ENCODE measurements at regions not wholly inside any gene's neighbourhood (a gene's known extent, or its start where the extent isn't known, plus 50 kb on each side); places are given as distances from the start of the nearest gene placed in this dataset.
"Not testable (repeated sequence)": the region's sequence is repeated elsewhere in the genome, so short reads cannot be mapped to it uniquely, and the experiment has no call there.

DNA sequence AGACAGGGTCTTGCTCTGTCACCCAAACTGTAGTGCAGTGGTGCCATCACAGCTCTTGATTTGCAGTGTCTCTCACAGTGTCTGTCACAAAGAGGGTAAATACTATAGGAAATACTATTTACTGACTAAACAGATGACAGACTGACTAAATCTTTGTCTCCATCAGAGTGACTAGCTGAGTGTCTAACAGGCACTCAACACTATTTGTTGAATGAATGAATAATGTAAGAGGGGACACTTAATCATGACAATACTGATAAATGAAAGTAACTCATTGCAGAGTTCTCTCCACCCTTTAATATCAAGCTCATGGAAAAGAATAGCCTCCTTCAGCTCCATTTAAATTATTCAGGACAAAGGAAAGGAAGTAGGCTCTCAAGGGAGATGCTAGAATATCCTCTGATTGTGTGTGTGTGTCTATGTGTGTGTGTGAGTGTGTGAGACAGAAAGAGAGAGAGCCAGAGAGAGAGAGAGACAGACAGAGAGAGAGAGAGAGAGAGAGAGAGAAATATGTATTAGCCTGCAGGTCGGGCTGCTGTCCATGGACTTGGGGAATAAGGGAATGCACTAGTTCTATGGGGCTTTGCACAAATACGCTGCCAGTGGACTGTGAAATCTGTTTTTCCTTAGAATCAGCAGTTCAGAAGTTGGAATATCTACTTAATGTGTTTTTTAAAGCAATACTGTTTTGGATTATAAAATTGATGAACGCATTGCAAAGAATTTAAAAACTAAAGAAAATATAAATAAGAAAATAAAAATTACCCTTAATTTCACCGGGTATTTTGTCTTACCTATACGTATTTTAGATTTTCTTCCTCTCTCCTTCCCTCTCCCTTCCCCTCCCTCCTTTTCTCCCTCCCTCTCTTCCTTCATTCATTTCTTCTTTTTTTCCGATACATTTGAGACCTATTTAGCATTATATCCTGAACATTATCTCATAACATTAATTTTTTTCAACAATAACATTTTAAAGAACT, 132.9 kb upstream of the LRIG1 start:
- DNase-seq: no peak

DNA sequence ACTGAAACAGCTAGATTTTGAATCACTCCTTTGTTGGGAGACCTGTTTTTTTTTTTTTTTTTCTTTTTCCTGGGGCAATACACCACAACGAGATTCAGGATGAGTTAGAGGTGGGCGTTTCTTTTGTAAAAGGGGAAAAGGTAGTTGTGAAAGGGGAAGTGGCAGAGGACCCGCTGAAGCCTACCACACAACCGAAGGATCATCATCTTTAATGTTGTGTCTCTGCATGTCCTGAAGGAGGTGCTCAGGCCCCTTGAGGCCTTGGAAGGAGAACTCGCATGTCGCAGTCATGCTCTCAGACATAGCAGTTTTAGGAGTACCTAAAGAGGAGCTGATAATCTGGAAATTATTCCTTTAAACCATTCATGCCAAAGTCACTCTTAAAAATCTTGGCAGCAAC, 137.9 kb upstream of the LRIG1 start:
- DNase-seq: no peak

DNA sequence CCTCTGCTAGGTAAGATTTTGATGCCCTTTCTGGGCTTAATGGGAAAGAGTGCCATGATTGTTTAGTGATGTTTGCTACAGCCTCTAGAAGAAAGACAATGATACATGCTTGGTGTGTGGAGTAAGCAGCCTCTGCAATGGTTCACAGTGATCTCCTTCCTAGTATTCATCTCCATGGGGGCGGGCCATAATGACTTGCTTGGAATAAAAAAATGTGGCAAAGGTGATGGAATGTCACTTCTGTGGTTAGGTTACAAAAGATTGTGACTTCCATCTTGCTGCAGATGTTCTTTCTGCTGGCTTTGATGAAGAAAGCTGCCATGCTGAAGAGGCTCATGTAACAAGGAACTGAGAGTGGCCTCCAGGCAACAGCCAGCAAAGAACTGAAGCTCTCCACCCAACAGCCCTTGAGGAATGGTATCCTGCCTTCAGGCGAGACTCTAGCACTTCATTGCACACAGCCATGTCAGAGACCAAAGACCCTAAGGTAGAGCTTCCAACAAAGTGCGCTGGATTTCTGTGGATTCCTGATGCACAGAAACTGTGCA, 139.1 kb upstream of the LRIG1 start:
- DNase-seq: no peak

GRCh38 chr3:66642019-66642418, 141.2 kb upstream of the LRIG1 start:
- DNase-seq: no peak

DNA sequence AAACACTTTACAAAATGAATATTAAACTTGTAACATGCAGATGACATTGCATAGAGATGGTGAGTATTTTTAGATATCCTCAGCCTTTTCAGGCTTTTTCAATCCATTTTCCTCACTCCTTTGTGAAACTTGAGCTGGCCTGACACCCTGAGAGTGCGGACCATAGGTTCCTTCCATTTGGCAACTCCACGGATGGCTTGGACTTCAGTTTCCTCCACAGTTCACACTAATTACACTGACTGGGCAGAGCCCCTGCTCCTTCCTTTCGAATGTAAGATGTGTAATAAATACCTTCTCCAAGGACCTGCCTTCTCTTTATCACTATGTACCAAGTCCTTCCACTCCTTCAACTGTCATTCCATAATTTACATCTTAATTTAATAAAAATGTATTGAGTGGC, 141.7 kb upstream of the LRIG1 start:
- DNase-seq: no peak

GRCh38 chr3:66644549-66644948, 143.7 kb upstream of the LRIG1 start:
- no peak for DNase-seq

GRCh38 chr3:66648975-66649374, 148.2 kb upstream of the LRIG1 start:
- DNase-seq: no peak

GRCh38 chr3:66651520-66651919, 150.7 kb upstream of the LRIG1 start:
- DNase-seq: not testable (repeated sequence)

- DNase-seq: not testable (repeated sequence)
These were observed 151.3 kb upstream of the LRIG1 start for GRCh38 chr3:66652100-66652499.

DNA sequence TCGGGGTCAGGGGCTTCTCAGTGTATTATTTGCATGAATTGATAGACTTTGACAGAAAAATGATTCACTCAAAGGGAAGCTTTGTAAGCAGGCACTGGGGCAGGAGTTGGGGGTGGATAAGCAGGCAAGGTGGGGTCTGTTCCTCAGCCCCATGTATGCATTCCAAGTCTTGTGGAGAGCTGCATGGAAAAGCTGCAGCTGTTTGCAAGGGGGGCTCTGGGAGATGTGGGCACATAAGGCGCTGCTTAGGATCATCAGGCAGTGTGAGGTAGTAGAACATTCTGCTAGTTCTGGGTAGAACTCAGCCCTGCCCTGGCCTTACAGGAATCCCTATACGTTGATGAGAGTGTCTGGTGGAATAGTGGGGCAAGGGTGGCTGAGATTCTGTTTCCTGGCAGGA, 154.2 kb upstream of the LRIG1 start:
- no peak for DNase-seq

DNA sequence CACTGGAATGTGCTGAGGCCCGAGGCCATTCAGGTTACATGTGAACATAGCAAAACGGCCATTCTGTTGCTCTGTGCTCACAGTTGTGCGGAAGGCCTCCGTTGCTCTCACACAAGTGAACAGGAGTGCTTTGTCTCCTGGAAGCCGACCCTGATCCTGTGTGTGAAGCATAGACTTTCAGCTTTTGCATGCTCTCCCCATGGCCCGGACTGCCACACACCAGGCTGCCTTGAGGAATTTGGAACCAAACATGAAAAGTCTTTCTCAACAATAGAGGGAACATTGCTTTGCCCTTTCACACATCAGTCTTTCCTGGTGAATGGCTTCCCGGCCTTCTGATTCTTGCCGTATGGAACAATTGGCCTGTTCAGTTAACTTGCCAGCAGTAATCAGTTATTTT, 154.8 kb upstream of the LRIG1 start:
- no peak for DNase-seq

DNA sequence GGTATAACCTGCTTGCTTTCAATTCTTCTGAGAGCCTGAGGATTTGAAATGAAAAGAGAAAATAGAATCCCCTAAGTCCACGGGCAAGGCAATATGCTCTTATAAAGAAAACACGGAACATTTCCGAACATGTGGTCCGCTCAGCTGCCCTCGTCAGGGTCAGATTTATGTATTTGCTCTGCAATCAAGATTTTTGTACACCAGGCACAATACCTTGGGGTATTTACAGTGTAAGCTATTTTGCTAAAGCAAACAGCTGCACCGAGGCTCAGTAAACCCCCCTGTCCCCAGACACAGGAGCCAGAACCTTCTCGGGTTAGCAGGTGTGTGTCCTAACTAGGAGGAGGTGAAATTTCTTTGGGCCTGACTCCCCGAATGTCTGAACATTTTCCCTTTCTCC, 155.8 kb upstream of the LRIG1 start:
- DNase-seq: no peak

- no peak for DNase-seq
These were observed 158.2 kb upstream of the LRIG1 start for GRCh38 chr3:66659056-66659455.

DNA sequence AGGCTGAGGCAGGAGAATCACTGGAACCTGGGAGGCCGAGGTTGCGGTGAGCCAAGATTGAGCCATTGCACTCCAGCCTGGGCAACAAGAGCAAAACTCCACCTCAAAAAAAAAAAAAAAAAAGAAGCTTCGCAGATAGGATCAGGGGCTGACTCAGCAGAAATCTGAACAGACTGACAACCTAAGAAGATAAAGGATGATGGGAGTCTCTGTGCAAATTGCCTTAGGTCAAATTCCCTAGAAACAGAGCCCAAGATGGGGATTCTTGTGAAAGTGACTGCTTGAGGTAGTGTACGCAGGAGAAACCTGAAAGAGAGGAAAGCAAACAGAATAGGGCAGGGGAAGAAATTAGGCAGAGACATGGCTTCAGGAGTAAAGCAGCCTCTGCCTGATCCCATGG, 160.8 kb upstream of the LRIG1 start:
- no peak for DNase-seq

GRCh38 chr3:66662894-66663293, 162.1 kb upstream of the LRIG1 start:
- DNase-seq: no peak

GRCh38 chr3:66665021-66665695, 164.3 kb upstream of the LRIG1 start:
- DNase-seq: no peak

DNA sequence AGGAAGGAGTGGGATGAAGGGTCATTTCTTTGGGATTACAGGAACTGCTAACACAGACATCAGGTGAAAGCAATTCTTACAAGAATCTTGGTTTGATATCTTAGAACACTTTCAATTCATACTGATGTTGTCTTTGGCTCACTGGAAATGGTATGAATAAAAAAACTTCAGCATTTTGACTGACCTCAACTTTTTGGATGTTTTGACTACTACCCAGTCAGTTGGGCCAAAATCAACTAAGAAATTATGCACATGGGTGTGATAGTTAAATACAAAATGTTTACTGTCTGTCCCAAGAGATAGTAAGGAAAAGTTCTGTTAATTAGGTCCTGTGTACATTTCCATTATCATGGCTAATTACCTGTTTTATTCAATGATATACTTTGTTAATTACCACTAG, 165.5 kb upstream of the LRIG1 start:
- DNase-seq: no peak

DNA sequence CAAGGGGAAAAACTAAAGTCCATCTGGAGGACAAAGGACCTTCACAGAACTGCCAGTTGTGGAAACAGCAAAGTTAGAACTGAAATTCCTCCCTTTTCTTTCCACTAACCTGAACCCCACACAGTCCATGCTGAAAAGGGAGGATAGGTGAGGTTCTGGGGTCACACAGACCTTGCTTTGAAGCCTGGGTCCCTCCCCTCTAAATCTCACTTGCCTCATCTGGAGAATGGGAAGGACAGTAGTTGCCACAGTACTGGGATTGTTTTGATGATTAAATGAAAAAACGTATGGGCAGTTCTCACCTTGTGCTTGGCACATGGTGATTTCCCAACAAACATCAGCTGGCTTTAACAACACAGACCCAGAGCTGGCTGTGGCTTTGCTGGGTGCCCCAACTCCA, 166.4 kb upstream of the LRIG1 start:
- no peak for DNase-seq

DNA sequence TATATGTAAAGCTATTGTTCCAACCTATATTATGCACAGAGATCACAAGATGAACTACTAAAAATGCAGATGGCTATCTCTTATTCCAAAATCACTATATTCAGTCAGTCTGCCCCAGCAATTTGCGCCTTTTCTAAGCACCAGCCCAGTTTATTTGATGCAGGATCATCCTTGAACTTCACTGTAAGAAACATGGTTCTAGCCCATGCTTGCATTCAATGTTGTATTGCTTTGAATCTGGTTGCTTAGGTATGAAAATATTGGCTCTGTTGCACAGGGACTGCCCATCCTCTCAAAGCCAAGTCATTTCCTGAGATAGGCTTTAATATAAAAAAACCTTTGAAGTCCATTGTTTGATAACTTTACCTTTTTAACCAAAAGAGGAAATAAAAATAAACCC, 170.5 kb upstream of the LRIG1 start:
- no peak for DNase-seq

GRCh38 chr3:66672830-66673229, 172.0 kb upstream of the LRIG1 start:
- DNase-seq: no peak

- no peak for DNase-seq
These were observed 172.5 kb upstream of the LRIG1 start for GRCh38 chr3:66673293-66673692.

GRCh38 chr3:66675366-66675765, 174.5 kb upstream of the LRIG1 start:
- DNase-seq: no peak

DNA sequence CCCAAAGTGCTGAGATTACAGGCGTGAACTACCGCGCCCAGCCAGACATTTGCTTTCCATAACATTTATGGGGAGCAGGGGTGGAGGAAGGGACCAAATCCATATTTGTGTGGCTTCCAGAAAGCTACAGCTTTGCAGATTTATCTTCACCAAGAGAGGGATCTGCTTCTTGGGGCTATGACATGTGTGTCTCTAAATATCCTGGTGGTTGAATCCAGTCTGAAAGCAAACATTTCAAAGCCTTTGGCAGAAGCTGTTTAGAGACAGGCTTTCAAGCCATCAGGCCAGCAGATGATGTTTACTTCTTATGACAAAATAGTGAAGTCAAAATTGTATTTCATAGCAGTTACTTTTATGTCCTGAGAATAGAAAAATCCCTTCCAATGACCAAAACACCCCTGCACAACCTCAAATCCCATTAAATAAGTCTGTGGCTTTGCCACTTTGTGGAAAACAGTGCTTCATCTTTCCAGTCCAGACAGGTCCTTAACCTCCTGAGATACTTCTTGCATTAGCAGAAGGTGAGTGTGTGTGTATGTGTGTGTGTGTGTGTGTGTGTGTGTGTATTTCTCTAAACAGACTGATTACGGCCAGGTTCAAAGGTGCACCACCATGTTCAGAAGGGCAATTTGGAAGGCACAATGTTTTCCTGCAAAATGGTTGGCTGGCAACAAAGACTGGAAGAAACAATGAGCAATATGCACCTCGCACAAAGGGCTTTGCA, 191.4 kb upstream of the LRIG1 start:
- no peak for DNase-seq
